Aorta (tissue), 5 donors: ENCODE measurements at regions not wholly inside any gene's neighbourhood (a gene's known extent, or its start where the extent isn't known, plus 50 kb on each side); places are given as distances from the start of the nearest gene placed in this dataset.

Experiments
- ATAC-seq: fragments of 200-7000 bp; cut with Tn5 transposase; one replicate; pipeline ENCODE4 v1.9.1; 2022; ENCODE audit warnings: moderate library complexity; ENCODE audit not compliant: low FRiP score
- DNase-seq, 2 donors: peaks; one replicate each; pipeline ENCODE4 v3.0.0-alpha.2; 2020
- H3K27ac ChIP-seq, 2 donors: one replicate each; pipeline ENCODE4 v1.5.1; 2013; ENCODE audit warnings: low read length in 2 of 2, mild to moderate bottlenecking in 2 of 2, moderate library complexity in 2 of 2, control low read depth in 1 of 2, inconsistent platforms in 1 of 2, low read depth in 1 of 2
- H3K27me3 ChIP-seq, 2 donors: one replicate each; pipeline ENCODE4 v1.6.1; 2013; ENCODE audit warnings: control low read depth in 1 of 2, low read length in 1 of 2, mild to moderate bottlenecking in 1 of 2, moderate library complexity in 1 of 2; ENCODE audit not compliant: insufficient read depth in 2 of 2, control insufficient read depth in 1 of 2
- H3K36me3 ChIP-seq, 2 donors: one replicate each; pipeline ENCODE4 v1.6.1; 2013; ENCODE audit warnings: control low read depth in 1 of 2, low read length in 1 of 2, mild to moderate bottlenecking in 1 of 2; ENCODE audit not compliant: insufficient read depth in 2 of 2, control insufficient read depth in 1 of 2
- H3K4me1 ChIP-seq, 2 donors: one replicate each; pipeline ENCODE4 v1.6.1; 2013; ENCODE audit warnings: low read length in 2 of 2, control low read depth in 1 of 2, mild to moderate bottlenecking in 1 of 2, moderate library complexity in 1 of 2; ENCODE audit not compliant: insufficient read depth in 2 of 2, control insufficient read depth in 1 of 2
- H3K4me3 ChIP-seq, 2 donors: one replicate each; pipeline ENCODE4 v1.5.1; 2013; ENCODE audit warnings: low read length in 2 of 2, control low read depth in 1 of 2, mild to moderate bottlenecking in 1 of 2
- H3K9me3 ChIP-seq: one replicate; pipeline ENCODE4 v1.6.1; 2013; ENCODE audit warnings: mild to moderate bottlenecking, low read length; ENCODE audit not compliant: control insufficient read depth
- WGBS, 2 donors: extraction: QIAGEN DNeasy Blood & Tissue Kit; methylation state at CpG; one replicate each; pipeline ENCODE4 v1.1.7; 2013; 5-methylcytosine and 5-hydroxymethylcytosine counted together
- intact Hi-C, 2 donors: fragments of 100-400 bp; cut with DNase I; formaldehyde crosslinking; loops; one replicate each; pipeline versions ENCODE4 v1.14.2 to v1.15.0; 2022
- donor health status: healthy with polysubstance abuse.
- donor health status: Bipolar disorder and iron deficiency.
- donor health status: DM: no; HTN: no; CAD: no.
- donor health status: DM: no; HTN: no; CAD: no.
- donor health status: DM: yes; HTN: yes; CAD: no.

DNA sequence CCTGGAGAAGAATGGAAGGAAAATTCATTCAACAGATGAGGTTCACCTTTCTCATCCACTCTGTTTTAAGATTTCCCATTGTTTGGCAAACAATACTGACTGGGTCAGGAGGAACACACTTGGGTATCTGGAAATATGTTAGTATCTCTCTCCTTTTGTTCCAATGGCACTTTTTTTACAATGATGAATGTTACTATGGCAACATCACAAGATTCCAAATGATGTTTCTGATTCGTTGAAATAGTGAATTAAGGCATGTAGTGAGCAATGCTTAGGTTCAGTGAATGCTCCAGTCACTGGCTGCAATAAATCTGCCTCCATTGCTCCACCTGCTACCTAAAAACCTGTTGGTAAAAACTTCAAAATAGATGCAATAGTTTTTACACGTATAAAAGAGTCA is 392.8 kb downstream of the DNAH5 start:
- Histone ChIP-seq H3K9me3 (peaks cover under 1% of the 10 kb centered on the region), H3K4me3 (no peak overlapping the region), H3K27ac (no peak overlapping the region), H3K4me1 (no peaks in the 10 kb centered on the region), H3K27me3 (no peaks in the 10 kb centered on the region), H3K36me3 (no peaks in the 10 kb centered on the region)
- DNase-seq (no peak), ATAC-seq (no peak)
- WGBS, 2 donors, result 47 to 51% methylated on average over 2 of the region's 2 CpGs
- intact Hi-C loops, result no loop called here

DNA sequence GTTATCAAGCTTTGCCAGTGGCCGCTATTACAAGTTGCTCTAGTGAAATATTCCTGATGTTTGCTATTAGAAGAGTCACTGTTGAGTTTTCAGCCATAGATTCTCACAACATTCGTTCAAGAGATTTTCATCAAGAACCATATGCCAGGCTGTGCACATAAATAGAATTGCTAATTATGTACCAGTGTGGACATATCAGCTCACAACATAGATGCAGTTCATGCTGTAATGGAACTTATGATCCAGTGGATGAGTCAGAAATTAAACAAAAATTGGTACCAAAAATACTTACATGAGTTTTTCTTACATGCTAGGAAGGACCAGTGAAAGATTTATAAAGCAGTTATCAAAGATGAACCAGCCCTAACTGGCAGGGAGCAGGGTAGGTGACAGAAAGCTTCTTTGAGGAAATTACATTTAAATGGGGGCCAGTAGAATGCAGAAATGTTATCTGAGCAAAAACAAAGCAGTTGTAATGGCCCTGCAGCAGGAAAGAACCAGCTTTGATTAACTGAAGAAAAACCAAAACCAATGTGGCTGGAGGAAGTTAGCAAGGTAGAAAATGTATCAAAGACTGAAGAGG is 404.2 kb downstream of the DNAH5 start:
- WGBS, 2 donors, result 53 to 55% methylated on average over 2 of the region's 2 CpGs
- DNase-seq (no peak), ATAC-seq (no peak)
- Histone ChIP-seq H3K27me3 (no peaks in the 10 kb centered on the region), H3K4me1 (no peaks in the 10 kb centered on the region), H3K4me3 (no peak overlapping the region), H3K27ac (no peak overlapping the region), H3K9me3 (no peaks in the 10 kb centered on the region), H3K36me3 (no peaks in the 10 kb centered on the region)
- intact Hi-C loops, result no loop called here

- Histone ChIP-seq H3K27me3 (no peaks in the 10 kb centered on the region), H3K4me1 (no peaks in the 10 kb centered on the region), H3K4me3 (no peak overlapping the region), H3K36me3 (no peaks in the 10 kb centered on the region), H3K9me3 (no peaks in the 10 kb centered on the region), H3K27ac (no peak overlapping the region)
- intact Hi-C loops, result no loop called here
- ATAC-seq, result no peak
- WGBS, 2 donors, result 69 to 80% methylated on average over 5 of the region's 5 CpGs
- DNase-seq, result no peak
These were observed 407.6 kb downstream of the DNAH5 start for GRCh38 chr5:13536933-13537332.

DNA sequence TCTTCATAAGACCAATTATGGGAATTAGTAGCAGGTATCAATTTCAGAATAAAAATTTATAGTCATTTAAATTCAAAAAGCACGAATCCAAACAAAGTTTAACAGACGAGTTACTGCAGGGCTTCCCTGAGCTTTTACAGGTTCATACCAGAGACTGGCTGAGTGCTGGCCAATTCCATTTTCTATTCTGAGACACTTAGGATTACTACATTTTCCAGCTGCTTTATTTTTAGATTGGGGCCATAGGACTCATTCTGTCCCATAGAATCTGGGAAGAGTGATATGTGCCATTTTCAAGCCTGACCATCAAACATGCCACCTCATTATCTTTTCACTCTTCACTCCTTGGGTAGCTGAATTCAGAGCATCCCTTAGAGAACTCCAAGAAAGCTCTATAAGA is 410.7 kb downstream of the DNAH5 start:
- WGBS, 2 donors, result 20 to 24% methylated on average over 2 of the region's 2 CpGs
- intact Hi-C loops, result no loop called here
- H3K4me1 ChIP-seq, result no peaks in the 10 kb centered on the region
- no peaks in the 10 kb centered on the region for H3K27me3 ChIP-seq
- no peaks in the 10 kb centered on the region for H3K9me3 ChIP-seq
- ATAC-seq, result no peak
- H3K27ac ChIP-seq, result no peak overlapping the region
- no peak overlapping the region for H3K4me3 ChIP-seq
- H3K36me3 ChIP-seq, result no peaks in the 10 kb centered on the region
- DNase-seq, result no peak

- Histone ChIP-seq H3K27me3 (no peaks in the 10 kb centered on the region), H3K4me1 (no peaks in the 10 kb centered on the region), H3K9me3 (no peaks in the 10 kb centered on the region), H3K4me3 (no peak overlapping the region), H3K36me3 (no peaks in the 10 kb centered on the region), H3K27ac (no peak overlapping the region)
- ATAC-seq (no peak), DNase-seq (no peak)
- intact Hi-C loops, result no loop called here
- 0 to 17% methylated on average over 1 of the region's 1 CpG for WGBS, 2 donors
These were observed 415.2 kb downstream of the DNAH5 start for GRCh38 chr5:13529300-13529699.

DNA sequence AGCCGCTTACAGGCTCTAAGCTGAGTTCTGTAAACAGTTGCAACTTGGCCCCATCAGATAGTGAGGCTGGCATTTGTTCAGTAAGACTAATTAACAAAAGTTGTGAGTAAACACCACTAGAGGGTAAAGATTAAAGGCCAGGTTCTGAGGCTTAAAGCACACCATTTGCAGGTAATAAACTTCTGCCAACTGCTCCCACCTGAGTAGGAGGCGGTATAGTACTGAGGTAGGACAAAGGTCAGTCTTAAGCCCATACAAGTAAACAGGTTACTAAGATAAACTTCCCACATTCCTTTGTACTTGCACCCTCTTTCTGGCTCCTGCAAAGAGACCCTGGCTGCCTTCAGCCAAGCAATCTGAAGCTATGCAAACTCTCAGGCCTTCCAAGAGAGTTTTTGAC is 419.6 kb downstream of the DNAH5 start:
- H3K9me3 ChIP-seq, result peaks cover 2% of the 10 kb centered on the region
- WGBS, 2 donors, result 89% methylated on average over 2 of the region's 2 CpGs
- no peak for DNase-seq
- H3K27ac ChIP-seq, result no peak overlapping the region
- peaks cover 0 to 3% of the 10 kb centered on the region in 2 donors for H3K27me3 ChIP-seq
- no peaks in the 10 kb centered on the region for H3K4me1 ChIP-seq
- ATAC-seq, result no peak
- H3K4me3 ChIP-seq, result no peak overlapping the region
- H3K36me3 ChIP-seq, result no peaks in the 10 kb centered on the region
- intact Hi-C loops, result no loop called here

- DNase-seq (no peak), ATAC-seq (no peak)
- intact Hi-C loops, result no loop called here
- no peak overlapping the region for H3K27ac ChIP-seq
- H3K27me3 ChIP-seq, result peaks cover 0 to 3% of the 10 kb centered on the region in 2 donors
- no peaks in the 10 kb centered on the region for H3K36me3 ChIP-seq
- no peaks in the 10 kb centered on the region for H3K4me1 ChIP-seq
- peaks cover 2% of the 10 kb centered on the region for H3K9me3 ChIP-seq
- 34 to 49% methylated on average over 1 of the region's 1 CpG for WGBS, 2 donors
- H3K4me3 ChIP-seq, result no peak overlapping the region
These were observed 425.4 kb downstream of the DNAH5 start for GRCh38 chr5:13519131-13519530.

GRCh38 chr5:13516195-13516594 is 428.3 kb downstream of the DNAH5 start:
- Histone ChIP-seq H3K27ac (no peak overlapping the region), H3K27me3 (peaks cover 0 to 1% of the 10 kb centered on the region in 2 donors), H3K4me1 (no peaks in the 10 kb centered on the region), H3K9me3 (no peaks in the 10 kb centered on the region), H3K4me3 (no peak overlapping the region), H3K36me3 (no peaks in the 10 kb centered on the region)
- ATAC-seq, result no peak
- intact Hi-C loops, result no loop called here
- WGBS, 2 donors, result 87 to 89% methylated on average over 1 of the region's 1 CpG
- DNase-seq, result no peak

DNA sequence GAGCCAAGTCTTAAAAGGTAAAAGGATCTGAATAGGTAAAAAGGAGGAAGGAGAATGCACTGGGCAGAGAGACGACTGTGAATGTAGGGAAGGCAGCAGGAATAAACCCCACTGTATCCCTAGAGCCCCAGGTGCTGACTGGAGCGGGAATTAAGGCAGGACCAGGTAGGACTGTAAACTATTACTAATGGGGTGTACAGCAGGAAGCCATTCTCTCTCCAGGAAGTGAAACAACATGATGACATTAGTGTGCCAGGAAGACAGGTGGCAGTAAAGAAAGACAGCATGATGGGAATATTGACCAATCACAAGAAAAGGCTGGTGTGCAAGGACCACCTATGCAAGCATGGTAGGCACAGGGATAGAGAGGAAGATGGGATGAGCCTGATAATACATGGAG is 433.0 kb downstream of the DNAH5 start:
- Histone ChIP-seq H3K4me1 (no peaks in the 10 kb centered on the region), H3K27ac (no peak overlapping the region), H3K36me3 (no peaks in the 10 kb centered on the region), H3K4me3 (no peak overlapping the region), H3K27me3 (peaks cover 0 to 1% of the 10 kb centered on the region in 2 donors), H3K9me3 (no peaks in the 10 kb centered on the region)
- no peak for DNase-seq
- WGBS, 2 donors, result 72 to 73% methylated on average over 2 of the region's 2 CpGs
- intact Hi-C loops, result no loop called here
- ATAC-seq, result no peak
